GM04503 (cell line): ENCODE measurements at regions not wholly inside any gene's neighbourhood (a gene's known extent, or its start where the extent isn't known, plus 50 kb on each side); places are given as distances from the start of the nearest gene placed in this dataset.

ENCODE experiments used
- DNase-seq: peaks from one replicate; pipeline ENCODE4 v3.0.0-alpha.2; 2012; ENCODE audit warnings: low read depth

GRCh38 chr12:4015225-4016091 is 142.3 kb upstream of the PARP11 start:
- no peak for DNase-seq

- DNase-seq = no peak
These were observed 141.6 kb upstream of the PARP11 start for GRCh38 chr12:4014858-4015224.

GRCh38 chr12:4014444-4014843 is 141.2 kb upstream of the PARP11 start:
- DNase-seq = no peak

GRCh38 chr12:4012977-4013968 is 140.1 kb upstream of the PARP11 start:
- DNase-seq = no peak

GRCh38 chr12:4012073-4012472 is 138.9 kb upstream of the PARP11 start:
- DNase-seq = no peak

- DNase-seq = no peak
These were observed 138.4 kb upstream of the PARP11 start for GRCh38 chr12:4011597-4011996.

- no peak for DNase-seq
These were observed 136.9 kb upstream of the PARP11 start for GRCh38 chr12:4009979-4010704.

GRCh38 chr12:4006743-4007142 is 133.5 kb upstream of the PARP11 start:
- no peak for DNase-seq

GRCh38 chr12:4005851-4006430 is 132.7 kb upstream of the PARP11 start:
- no peak for DNase-seq

- no peak for DNase-seq
These were observed 130.4 kb upstream of the PARP11 start for GRCh38 chr12:4003576-4003975.

GRCh38 chr12:4002601-4003000 is 129.4 kb upstream of the PARP11 start:
- no peak for DNase-seq

GRCh38 chr12:4001841-4002240 is 128.6 kb upstream of the PARP11 start:
- no peak for DNase-seq

GRCh38 chr12:4001031-4001430 is 127.8 kb upstream of the PARP11 start:
- no peak for DNase-seq

- DNase-seq = no peak
These were observed 126.7 kb upstream of the PARP11 start for GRCh38 chr12:3999904-4000303.

GRCh38 chr12:3998968-3999792 is 126.0 kb upstream of the PARP11 start:
- DNase-seq = no peak

- DNase-seq = no peak
These were observed 125.2 kb upstream of the PARP11 start for GRCh38 chr12:3998397-3998796.

- no peak for DNase-seq
These were observed 123.1 kb upstream of the PARP11 start for GRCh38 chr12:3996322-3996721.

- DNase-seq = no peak
These were observed 122.1 kb upstream of the PARP11 start for GRCh38 chr12:3995306-3995705.

GRCh38 chr12:3994500-3994899 is 121.3 kb upstream of the PARP11 start:
- DNase-seq = no peak

- DNase-seq = peak; percentile 18
These were observed 119.7 kb upstream of the PARP11 start for GRCh38 chr12:3992945-3993344.
